ENCODE measurements at regions not wholly inside any gene's neighbourhood (a gene's known extent, or its start where the extent isn't known, plus 50 kb on each side); places are given as distances from the start of the nearest gene placed in this dataset.

GRCh38 chr5:117624201-117624600 is 1049.6 kb upstream of the SEMA6A start:
- TF ChIP-seq POLR2A (IDR thresholded peaks at IDR 0.05; ENCODE audit: low read length) (no peak), GATA1 (IDR thresholded peaks at IDR 0.05; ENCODE audit: low read depth, low read length) (no peak)
